Activated B cell treated with CpG ODN at 0.5 μM for 24 hours (primary cell): ENCODE measurements at regions not wholly inside any gene's neighbourhood (a gene's known extent, or its start where the extent isn't known, plus 50 kb on each side); places are given as distances from the start of the nearest gene placed in this dataset.
"Not testable (repeated sequence)": the region's sequence is repeated elsewhere in the genome, so short reads cannot be mapped to it uniquely, and the experiment has no call there.

ENCODE experiments used
- ATAC-seq: fragments of 200-7000 bp; cut with Tn5 transposase; one replicate; pipeline ENCODE4 v1.10.0; 2021; ENCODE audit warnings: low read depth, mild to moderate bottlenecking, moderate library complexity
- CTCF ChIA-PET: fragments of 350-600 bp; sonication (Branson Sonifier 250); formaldehyde crosslinking; loops from one replicate; lab custom pipeline; 2021; ENCODE audit warnings: antibody characterized with exemption; lab: Charles Lee
- POLR2A ChIA-PET: fragments of 350-600 bp; sonication (Branson Sonifier 250); formaldehyde crosslinking; loops from one replicate; lab custom pipeline; 2021; ENCODE audit warnings: antibody characterized with exemption; lab: Charles Lee
- DNase-seq: peaks from one replicate; pipeline ENCODE4 v3.0.0; 2022
- H3K27ac Mint-ChIP-seq: one replicate; pipeline ENCODE4 v1.8.0; 2020; ENCODE audit warnings: mixed read lengths
- H3K27me3 Mint-ChIP-seq: one replicate; pipeline ENCODE4 v1.8.0; 2021; ENCODE audit warnings: mixed read lengths
- H3K36me3 Mint-ChIP-seq: one replicate; pipeline ENCODE4 v1.8.0; 2021; ENCODE audit warnings: low read depth, mixed read lengths
- H3K4me1 Mint-ChIP-seq: one replicate; pipeline ENCODE4 v1.8.0; 2021; ENCODE audit warnings: mixed read lengths
- H3K4me3 Mint-ChIP-seq: one replicate; pipeline ENCODE4 v1.8.0; 2020; ENCODE audit warnings: mild to moderate bottlenecking, mixed read lengths
- H3K9me3 Mint-ChIP-seq: one replicate; pipeline ENCODE4 v1.8.0; 2020; ENCODE audit warnings: mixed read lengths
- CTCF ChIP-seq: fragments of 200-600 bp; IDR thresholded peaks from one replicate; pipeline ENCODE4 v1.8.0; 2022; ENCODE audit warnings: antibody characterized with exemption, mild to moderate bottlenecking
- intact Hi-C: fragments of 100-400 bp; cut with micrococcal nuclease; formaldehyde crosslinking; loops from one replicate; pipeline ENCODE4 v1.15.1; 2024

- H3K4me3 Mint-ChIP-seq: no peak overlapping the region
- no peaks in the 10 kb centered on the region for H3K9me3 Mint-ChIP-seq
- ATAC-seq (no peak), DNase-seq (no peak)
- ChIA-PET POLR2A (no interaction called here), CTCF (no interaction called here)
- H3K27ac Mint-ChIP-seq: no peak overlapping the region
- no peak for TF ChIP-seq CTCF
- peaks cover 26% of the 10 kb centered on the region for H3K4me1 Mint-ChIP-seq
- no peaks in the 10 kb centered on the region for H3K36me3 Mint-ChIP-seq
- intact Hi-C loops: no loop called here
- H3K27me3 Mint-ChIP-seq: no peaks in the 10 kb centered on the region
Measured at GRCh38 chr4:75142382-75142781, 209.5 kb downstream of the PARM1 start.

- no peak overlapping the region for H3K27ac Mint-ChIP-seq
- intact Hi-C loops: no loop called here
- peaks cover 25% of the 10 kb centered on the region for H3K4me1 Mint-ChIP-seq
- H3K36me3 Mint-ChIP-seq: no peaks in the 10 kb centered on the region
- H3K4me3 Mint-ChIP-seq: no peak overlapping the region
- no peaks in the 10 kb centered on the region for H3K9me3 Mint-ChIP-seq
- DNase-seq (no peak), ATAC-seq (no peak)
- CTCF ChIA-PET: no interaction called here
- POLR2A ChIA-PET: no interaction called here
- TF ChIP-seq CTCF: no peak
- no peaks in the 10 kb centered on the region for H3K27me3 Mint-ChIP-seq
Measured at GRCh38 chr4:75141162-75141561, 208.2 kb downstream of the PARM1 start.

GRCh38 chr4:75137302-75137701 is 204.4 kb downstream of the PARM1 start:
- Mint-ChIP-seq H3K27ac (no peak overlapping the region), H3K9me3 (peaks cover 2% of the 10 kb centered on the region), H3K27me3 (no peaks in the 10 kb centered on the region), H3K36me3 (peaks cover 1% of the 10 kb centered on the region), H3K4me3 (no peak overlapping the region), H3K4me1 (peaks cover 44% of the 10 kb centered on the region)
- ChIA-PET CTCF (no interaction called here), POLR2A (no interaction called here)
- ATAC-seq (no peak), DNase-seq (no peak)
- intact Hi-C loops: no loop called here
- TF ChIP-seq CTCF: no peak

GRCh38 chr4:75135068-75135825 is 202.3 kb downstream of the PARM1 start:
- ChIA-PET POLR2A (interaction anchor here (0.6 to 0.7 kb wide), 3 partner anchors 36 to 377 kb away, joined by 3 to 4 read pairs (median 3); no protein-coding TSS in a partner anchor), CTCF (interaction anchor here (1.3 kb wide), 1 partner anchor 9 kb away, joined by 4 read pairs; no protein-coding TSS in a partner anchor)
- no peak for TF ChIP-seq CTCF
- Mint-ChIP-seq H3K9me3 (peaks cover 2% of the 10 kb centered on the region), H3K27ac (peak overlapping the region; percentile 54), H3K4me3 (peak overlapping the region; percentile 6), H3K27me3 (no peaks in the 10 kb centered on the region), H3K4me1 (peaks cover 44% of the 10 kb centered on the region), H3K36me3 (peaks cover 1% of the 10 kb centered on the region)
- DNase-seq (no peak), ATAC-seq (peak; percentile 93)
- intact Hi-C loops: loop anchor here (1.0 to 2.0 kb wide), 2 partner anchors 33 to 38 kb away; no protein-coding TSS in a partner anchor

- DNase-seq, intact Hi-C loops, H3K36me3 Mint-ChIP-seq, H3K4me1 Mint-ChIP-seq, H3K27me3 Mint-ChIP-seq, CTCF ChIA-PET, ATAC-seq, H3K27ac Mint-ChIP-seq, H3K9me3 Mint-ChIP-seq, POLR2A ChIA-PET: not testable (repeated sequence)
- H3K4me3 Mint-ChIP-seq: peak overlapping the region; percentile 44
Measured at GRCh38 chr4:75126870-75127269, 194.0 kb downstream of the PARM1 start.
